H9 (cell line): ENCODE measurements at regions not wholly inside any gene's neighbourhood (a gene's known extent, or its start where the extent isn't known, plus 50 kb on each side); places are given as distances from the start of the nearest gene placed in this dataset.

Experiments used
- DNase-seq: peaks from one replicate; pipeline ENCODE4 v3.0.0-alpha.2; 2017
- H2AFZ ChIP-seq: one replicate; pipeline ENCODE4 v1.6.1; 2013; ENCODE audit warnings: mild to moderate bottlenecking, low read length, control low read depth, moderate library complexity
- H2AK5ac ChIP-seq: 2 replicates; pipeline ENCODE4 v1.6.1; 2013; ENCODE audit warnings: low read length, control low read depth, mixed read lengths; ENCODE audit not compliant: insufficient read length
- H2BK120ac ChIP-seq: one replicate; pipeline ENCODE4 v1.6.1; 2013; ENCODE audit warnings: low read depth, mild to moderate bottlenecking, low read length, control low read depth, inconsistent platforms; ENCODE audit not compliant: poor library complexity, severe bottlenecking
- H2BK12ac ChIP-seq: 2 replicates; pipeline ENCODE4 v1.6.1; 2013; ENCODE audit warnings: low read length, control low read depth, mixed read lengths, low read depth; ENCODE audit not compliant: insufficient read length
- H2BK15ac ChIP-seq: 2 replicates; pipeline ENCODE4 v1.6.1; 2013; ENCODE audit warnings: low read depth, low read length, control low read depth
- H2BK20ac ChIP-seq: one replicate; pipeline ENCODE4 v1.6.1; 2013; ENCODE audit warnings: low read depth, mild to moderate bottlenecking, low read length, control low read depth, inconsistent platforms; ENCODE audit not compliant: poor library complexity, severe bottlenecking
- H2BK5ac ChIP-seq: 2 replicates; pipeline ENCODE4 v1.6.1; 2013; ENCODE audit warnings: low read length, control low read depth, mixed read lengths; ENCODE audit not compliant: insufficient read length
- H3K14ac ChIP-seq: 2 replicates; pipeline ENCODE4 v1.6.1; 2013; ENCODE audit warnings: low read length, control low read depth; ENCODE audit not compliant: insufficient read depth
- H3K18ac ChIP-seq: 2 replicates; pipeline ENCODE4 v1.6.1; 2013; ENCODE audit warnings: low read depth, mild to moderate bottlenecking, mixed read lengths, low read length, control low read depth; ENCODE audit not compliant: insufficient read length
- H3K23ac ChIP-seq: 2 replicates; pipeline ENCODE4 v1.6.1; 2013; ENCODE audit warnings: low read length, control low read depth, mixed read lengths, low read depth; ENCODE audit not compliant: insufficient read length
- H3K23me2 ChIP-seq: 2 replicates; pipeline ENCODE4 v1.6.1; 2013; ENCODE audit warnings: low read depth, mild to moderate bottlenecking, mixed read lengths, low read length, control low read depth; ENCODE audit not compliant: insufficient read length, poor library complexity, severe bottlenecking
- H3K27ac ChIP-seq: 2 replicates; pipeline ENCODE4 v1.5.1; 2013; ENCODE audit warnings: low read length, control low read depth, mixed read lengths, low read depth; ENCODE audit not compliant: insufficient read length
- H3K27me3 ChIP-seq: 2 replicates; pipeline ENCODE4 v1.6.1; 2013; ENCODE audit warnings: low read length, control low read depth, inconsistent platforms; ENCODE audit not compliant: insufficient read depth
- H3K4ac ChIP-seq: 2 replicates; pipeline ENCODE4 v1.6.1; 2013; ENCODE audit warnings: low read depth, mild to moderate bottlenecking, control low read depth, inconsistent platforms, low read length, moderate library complexity
- H3K4me1 ChIP-seq: 2 replicates; pipeline ENCODE4 v1.6.1; 2013; ENCODE audit warnings: low read length, control low read depth, inconsistent platforms; ENCODE audit not compliant: insufficient read depth
- H3K4me2 ChIP-seq: 2 replicates; pipeline ENCODE4 v1.6.1; 2013; ENCODE audit warnings: low read length, control low read depth, mixed read lengths; ENCODE audit not compliant: insufficient read length, insufficient read depth
- H3K56ac ChIP-seq: 2 replicates; pipeline ENCODE4 v1.6.1; 2013; ENCODE audit warnings: low read depth, mild to moderate bottlenecking, mixed read lengths, low read length, control low read depth; ENCODE audit not compliant: insufficient read length
- H3K79me1 ChIP-seq: 2 replicates; pipeline ENCODE4 v1.6.1; 2013; ENCODE audit warnings: low read depth, mild to moderate bottlenecking, moderate library complexity, low read length, control low read depth, inconsistent platforms; ENCODE audit not compliant: insufficient read depth, poor library complexity, severe bottlenecking
- H3K79me2 ChIP-seq: 2 replicates; pipeline ENCODE4 v1.6.1; 2013; ENCODE audit warnings: low read length, control low read depth, inconsistent platforms; ENCODE audit not compliant: insufficient read depth
- H3K9ac ChIP-seq: 2 replicates; pipeline ENCODE4 v1.6.1; 2013; ENCODE audit warnings: low read length, control low read depth, mixed read lengths; ENCODE audit not compliant: insufficient read length; ENCODE audit errors: extremely low read depth
- H3K9me3 ChIP-seq: one replicate; pipeline ENCODE4 v1.6.1; 2013; ENCODE audit warnings: low read depth, low read length, inconsistent platforms; ENCODE audit not compliant: control insufficient read depth
- H3T11ph ChIP-seq: one replicate; pipeline ENCODE4 v1.6.1; 2013; ENCODE audit warnings: mild to moderate bottlenecking, low read length, control low read depth, inconsistent platforms
- H4K20me1 ChIP-seq: one replicate; pipeline ENCODE4 v1.6.1; 2013; ENCODE audit not compliant: control insufficient read depth, insufficient read length, insufficient read depth
- H4K5ac ChIP-seq: 2 replicates; pipeline ENCODE4 v1.6.1; 2013; ENCODE audit warnings: low read depth, mild to moderate bottlenecking, mixed read lengths, low read length, control low read depth; ENCODE audit not compliant: insufficient read length
- H4K8ac ChIP-seq: replicated peaks from 2 replicates; pipeline ENCODE4 v1.6.1; 2013; ENCODE audit warnings: low read length, control low read depth, mixed read lengths, low read depth; ENCODE audit not compliant: insufficient read length
- H4K91ac ChIP-seq: 2 replicates; pipeline ENCODE4 v1.6.1; 2013; ENCODE audit warnings: low read depth, mild to moderate bottlenecking, moderate library complexity, mixed read lengths, low read length, control low read depth; ENCODE audit not compliant: insufficient read length
- H3K27ac Mint-ChIP-seq, 3 experiments: 2 replicates in 2 of 3; 3 replicates in 1 of 3; pipeline ENCODE4 v1.8.0; 2020 to 2021; ENCODE audit warnings: mixed read lengths in 3 of 3, mild to moderate bottlenecking in 1 of 3, moderate library complexity in 1 of 3
- H3K27me3 Mint-ChIP-seq: 2 replicates; pipeline ENCODE4 v1.8.0; 2021; ENCODE audit warnings: low read depth, mild to moderate bottlenecking, moderate library complexity, mixed read lengths
- H3K36me3 Mint-ChIP-seq, 3 experiments: 2 replicates in 2 of 3; 3 replicates in 1 of 3; pipeline ENCODE4 v1.8.0; 2020 to 2021; ENCODE audit warnings: low read depth in 3 of 3, mixed read lengths in 3 of 3; ENCODE audit not compliant: insufficient read depth in 1 of 3
- H3K4me1 Mint-ChIP-seq, 2 experiments: 2 replicates each; pipeline ENCODE4 v1.8.0; 2020; ENCODE audit warnings: mixed read lengths in 2 of 2
- H3K4me3 Mint-ChIP-seq, 2 experiments: 2 replicates in 1 of 2; 3 replicates in 1 of 2; pipeline ENCODE4 v1.8.0; 2020 to 2021; ENCODE audit warnings: mild to moderate bottlenecking in 2 of 2, mixed read lengths in 2 of 2, moderate library complexity in 1 of 2
- H3K9me3 Mint-ChIP-seq, 2 experiments: 2 replicates in 1 of 2; 3 replicates in 1 of 2; pipeline ENCODE4 v1.8.0; 2020; ENCODE audit warnings: mild to moderate bottlenecking in 2 of 2, mixed read lengths in 2 of 2, moderate library complexity in 1 of 2
- WGBS: extraction: QIAGEN DNeasy Blood & Tissue Kit; methylation state at CpG from one replicate; pipeline ENCODE4 v1.1.7; 2013; ENCODE audit warnings: missing lambda C conversion rate, low lambda C conversion rate, mixed read lengths; ENCODE audit not compliant: insufficient read length; ENCODE audit errors: extremely low coverage; 5-methylcytosine and 5-hydroxymethylcytosine counted together
- TF ChIP-seq, protein P1 (sequence below): fragments of 200-600 bp; sonication (generic); conservative IDR thresholded peaks from 3 replicates; pipeline ENCODE4 v1.8.0; 2021; ENCODE audit warnings: antibody characterized with exemption, mild to moderate bottlenecking

DNA sequence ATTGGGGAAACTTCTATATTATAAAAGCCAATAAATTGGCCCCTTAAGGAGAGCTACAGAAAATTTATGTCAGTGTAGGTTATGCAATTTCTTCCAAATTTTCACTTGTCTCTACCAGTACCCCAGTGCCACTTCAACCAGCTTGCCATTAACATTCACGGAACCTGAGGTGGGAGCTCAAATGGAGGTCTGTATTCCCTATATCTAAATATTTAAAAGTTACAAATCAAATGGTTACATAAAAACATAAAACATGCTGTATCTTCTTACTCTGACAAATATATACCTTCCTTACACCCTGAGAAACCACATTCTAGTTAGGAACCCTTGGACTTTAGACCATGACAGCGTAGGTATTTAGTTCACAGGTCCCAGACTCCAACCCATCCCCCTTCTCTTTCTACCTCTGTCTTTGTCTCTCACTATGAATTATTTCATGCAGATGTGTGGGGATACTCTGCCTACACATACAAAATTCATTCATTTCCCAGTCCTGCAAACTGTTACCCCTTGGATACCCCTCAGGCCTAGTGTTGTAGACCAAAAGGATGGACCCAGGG is 127.8 kb upstream of the PMFBP1 start:
- no peak overlapping the region for H3K27ac ChIP-seq
- no peak overlapping the region for H2BK5ac ChIP-seq
- no peaks in the 10 kb centered on the region for H4K20me1 ChIP-seq
- H3K18ac ChIP-seq: no peak overlapping the region
- no peak overlapping the region for H3T11ph ChIP-seq
- no peak overlapping the region for H2AFZ ChIP-seq
- peaks cover 0 to 6% of the 10 kb centered on the region in 2 experiments; a peak in 1 of 4 replicates for H3K4me1 Mint-ChIP-seq
- TF ChIP-seq, protein P1, sequence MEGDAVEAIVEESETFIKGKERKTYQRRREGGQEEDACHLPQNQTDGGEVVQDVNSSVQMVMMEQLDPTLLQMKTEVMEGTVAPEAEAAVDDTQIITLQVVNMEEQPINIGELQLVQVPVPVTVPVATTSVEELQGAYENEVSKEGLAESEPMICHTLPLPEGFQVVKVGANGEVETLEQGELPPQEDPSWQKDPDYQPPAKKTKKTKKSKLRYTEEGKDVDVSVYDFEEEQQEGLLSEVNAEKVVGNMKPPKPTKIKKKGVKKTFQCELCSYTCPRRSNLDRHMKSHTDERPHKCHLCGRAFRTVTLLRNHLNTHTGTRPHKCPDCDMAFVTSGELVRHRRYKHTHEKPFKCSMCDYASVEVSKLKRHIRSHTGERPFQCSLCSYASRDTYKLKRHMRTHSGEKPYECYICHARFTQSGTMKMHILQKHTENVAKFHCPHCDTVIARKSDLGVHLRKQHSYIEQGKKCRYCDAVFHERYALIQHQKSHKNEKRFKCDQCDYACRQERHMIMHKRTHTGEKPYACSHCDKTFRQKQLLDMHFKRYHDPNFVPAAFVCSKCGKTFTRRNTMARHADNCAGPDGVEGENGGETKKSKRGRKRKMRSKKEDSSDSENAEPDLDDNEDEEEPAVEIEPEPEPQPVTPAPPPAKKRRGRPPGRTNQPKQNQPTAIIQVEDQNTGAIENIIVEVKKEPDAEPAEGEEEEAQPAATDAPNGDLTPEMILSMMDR: no peak
- H3K14ac ChIP-seq: no peak overlapping the region
- H2BK12ac ChIP-seq: no peak overlapping the region
- DNase-seq: no peak
- no peak overlapping the region for H3K56ac ChIP-seq
- no peak overlapping the region for H2BK15ac ChIP-seq
- no peak overlapping the region for H2BK120ac ChIP-seq
- no peak overlapping the region for H3K4me2 ChIP-seq
- H2BK20ac ChIP-seq: no peak overlapping the region
- no peak overlapping the region for H2AK5ac ChIP-seq
- no peaks in the 10 kb centered on the region for H3K9me3 ChIP-seq
- no peak overlapping the region for H4K5ac ChIP-seq
- H3K4ac ChIP-seq: no peak overlapping the region
- no CpG with 5 or more reads among the region's 2 CpGs for WGBS
- H3K27me3 Mint-ChIP-seq: no peaks in the 10 kb centered on the region
- H3K23ac ChIP-seq: no peak overlapping the region
- peaks cover 3 to 4% of the 10 kb centered on the region in 2 experiments for H3K9me3 Mint-ChIP-seq
- H3K4me3 Mint-ChIP-seq: no peak overlapping the region
- no peak overlapping the region for H3K9ac ChIP-seq
- no peak overlapping the region for H4K91ac ChIP-seq
- no peaks in the 10 kb centered on the region for H3K79me1 ChIP-seq
- H3K79me2 ChIP-seq: no peaks in the 10 kb centered on the region
- H3K36me3 Mint-ChIP-seq: peaks cover 0 to 4% (median 3%) of the 10 kb centered on the region in 3 experiments; a peak in 5 of 7 replicates
- H3K27ac Mint-ChIP-seq: no peak overlapping the region; a peak in 1 of 7 replicates
- no peaks in the 10 kb centered on the region for H3K27me3 ChIP-seq
- H3K23me2 ChIP-seq: no peaks in the 10 kb centered on the region
- no peak overlapping the region for H4K8ac ChIP-seq
- no peaks in the 10 kb centered on the region for H3K4me1 ChIP-seq
